HG03159 (cell line): ENCODE measurements at regions not wholly inside any gene's neighbourhood (a gene's known extent, or its start where the extent isn't known, plus 50 kb on each side); places are given as distances from the start of the nearest gene placed in this dataset.
A peak's percentile ranks its signal among the peaks of the same experiment; 100 is the strongest.

Experiments
- ATAC-seq: cut with Tn5 transposase; IDR thresholded peaks from one replicate; pipeline ENCODE4 v1.9.1; 2021; ENCODE audit warnings: mild to moderate bottlenecking, moderate library complexity; ENCODE audit not compliant: unreplicated experiment

DNA sequence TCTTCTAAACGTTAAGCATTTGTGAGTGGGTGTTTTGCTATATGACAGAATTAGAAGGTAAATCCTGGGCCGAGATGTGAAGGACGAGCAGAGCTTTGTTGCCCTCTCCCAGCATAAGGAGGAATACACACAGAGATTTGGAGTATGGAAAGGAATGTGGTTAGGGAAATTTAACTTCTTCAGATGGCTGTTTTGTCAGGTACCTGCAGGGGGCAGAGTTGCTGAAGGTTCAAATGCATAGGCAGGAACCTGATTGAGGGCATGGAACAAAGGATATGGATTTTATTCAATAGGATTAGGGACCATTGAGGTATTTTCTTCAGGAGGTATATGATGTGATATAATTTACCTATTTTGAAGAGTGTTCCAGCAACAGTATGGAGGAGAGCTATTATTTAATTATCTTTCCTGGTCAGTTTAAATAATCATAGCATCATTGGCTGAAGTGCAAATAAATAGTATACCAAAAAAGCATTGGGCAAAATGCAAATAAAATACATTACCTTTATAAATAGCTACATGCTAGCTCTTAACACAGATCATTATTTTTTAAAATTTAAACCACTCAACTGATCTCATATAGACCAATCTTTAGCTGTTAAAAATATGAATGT, 143.6 kb downstream of the SLIT2 start:
- peak; percentile 68 for ATAC-seq

DNA sequence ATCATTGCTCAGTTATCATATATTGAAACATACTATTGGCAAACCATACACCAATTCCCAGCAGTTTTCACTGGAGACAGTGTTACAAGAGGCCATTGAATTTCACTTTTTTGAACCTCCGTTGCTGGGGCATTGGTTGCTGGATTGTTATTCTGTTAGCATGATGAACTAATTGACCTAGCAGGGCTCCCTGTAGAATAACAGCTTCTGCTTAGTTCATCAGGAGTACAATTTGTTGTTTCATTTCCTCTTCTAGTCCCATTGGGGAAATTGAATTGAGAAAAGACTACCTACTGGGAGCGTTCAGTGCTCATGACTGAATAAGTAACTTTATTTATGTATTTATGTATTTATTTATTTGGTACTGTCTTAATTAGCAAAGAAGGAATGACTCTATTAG, 151.6 kb downstream of the SLIT2 start:
- peak; percentile 61 for ATAC-seq

DNA sequence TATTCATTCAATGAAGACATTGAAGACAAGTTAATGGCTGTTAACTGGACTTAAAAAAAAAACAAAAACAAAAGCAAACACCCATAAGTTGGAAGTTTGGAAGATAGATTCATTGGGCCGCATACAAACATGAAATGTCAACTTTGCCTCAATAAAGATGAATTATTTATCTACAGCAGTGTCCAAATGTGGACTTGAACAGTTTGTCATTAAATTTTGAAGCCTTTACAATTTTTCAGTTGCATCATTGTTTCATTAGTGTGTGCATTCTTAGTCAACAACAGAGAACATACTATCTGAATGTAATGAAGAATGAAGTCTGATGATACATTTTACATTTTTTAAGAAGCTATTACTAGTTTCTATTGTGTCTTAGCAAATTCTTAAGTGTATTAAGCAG, 152.1 kb downstream of the SLIT2 start:
- ATAC-seq, result no peak

DNA sequence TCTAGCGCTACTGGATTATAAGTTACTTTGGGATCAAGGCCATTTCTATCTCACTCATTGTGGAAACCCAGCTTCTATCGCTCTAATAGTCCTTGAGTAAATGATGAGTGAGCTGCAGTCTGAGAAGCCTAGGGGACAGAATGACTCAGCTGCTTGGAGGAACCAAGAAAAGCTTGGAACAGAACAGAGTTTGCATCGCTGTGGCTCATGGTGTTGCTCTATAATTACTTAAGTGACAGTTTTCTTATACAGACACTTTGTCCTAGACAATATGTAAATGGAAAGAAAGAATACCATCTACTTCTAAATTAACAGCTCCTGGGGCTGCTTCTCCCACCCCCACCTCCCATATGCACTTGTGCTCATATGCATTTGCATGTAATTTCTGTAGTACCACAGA, 156.9 kb downstream of the SLIT2 start:
- ATAC-seq, result no peak

DNA sequence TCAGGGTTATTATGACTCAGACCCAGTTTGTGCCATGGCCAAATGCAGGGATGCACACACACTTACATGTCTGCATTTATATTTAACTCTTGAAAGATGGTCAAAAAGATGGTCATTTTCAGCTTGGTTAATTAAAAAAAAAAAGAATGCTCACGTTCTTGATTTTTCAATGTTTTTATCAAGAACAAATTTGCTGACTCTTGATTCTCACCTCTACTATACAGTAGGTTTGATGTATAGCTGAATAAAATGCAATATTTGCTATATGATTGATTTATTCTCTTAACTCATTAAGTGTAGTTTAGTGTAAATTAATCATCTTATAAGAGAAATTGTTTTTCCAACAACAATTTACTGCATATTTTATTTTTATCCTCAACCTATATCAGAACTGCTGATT, 160.4 kb downstream of the SLIT2 start:
- no peak for ATAC-seq

DNA sequence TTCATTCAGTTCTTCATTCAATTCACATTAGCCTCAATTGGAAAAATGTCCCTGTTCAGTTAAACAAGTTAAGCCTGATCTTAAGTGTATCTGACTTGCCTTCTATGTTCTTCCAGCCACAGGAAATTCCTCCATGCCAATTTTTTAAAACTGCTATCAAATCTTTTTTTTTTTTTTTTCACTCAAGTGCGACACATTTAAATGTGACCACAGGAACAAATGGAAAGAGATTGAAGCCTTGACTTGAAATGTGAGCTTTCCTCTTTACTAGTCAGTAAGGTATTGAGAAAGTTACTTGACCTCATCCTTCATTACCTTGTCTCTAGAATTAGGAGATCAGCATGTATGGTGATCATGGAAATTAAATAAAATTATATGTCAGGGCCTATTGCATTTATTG, 165.1 kb downstream of the SLIT2 start:
- no peak for ATAC-seq

DNA sequence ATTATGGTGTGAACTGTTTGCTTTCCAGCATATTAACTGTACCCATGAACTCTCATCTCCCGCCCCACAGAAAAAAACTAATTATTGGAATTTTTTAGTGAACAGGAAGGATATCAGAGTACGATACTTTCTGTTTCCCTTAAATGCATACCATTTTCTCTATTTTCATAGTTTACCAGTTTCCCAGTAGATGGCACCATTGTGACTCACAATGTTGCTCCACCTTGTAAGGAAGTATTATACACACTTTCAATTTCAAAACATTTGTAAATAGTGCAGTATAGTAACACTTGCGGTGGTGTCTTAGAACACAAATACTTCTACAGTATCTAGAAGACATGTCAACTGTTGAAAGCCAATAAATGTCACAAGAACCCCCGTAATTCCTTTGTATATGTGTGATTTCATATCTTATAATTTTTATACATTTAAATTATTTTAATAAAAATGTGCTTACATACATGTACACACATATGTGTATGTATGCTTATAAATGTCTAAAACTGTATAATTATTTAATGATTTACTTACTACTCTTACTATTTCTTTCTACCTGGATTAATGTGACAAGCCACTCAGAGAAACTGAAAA, 167.3 kb downstream of the SLIT2 start:
- ATAC-seq, result peak; percentile 97

DNA sequence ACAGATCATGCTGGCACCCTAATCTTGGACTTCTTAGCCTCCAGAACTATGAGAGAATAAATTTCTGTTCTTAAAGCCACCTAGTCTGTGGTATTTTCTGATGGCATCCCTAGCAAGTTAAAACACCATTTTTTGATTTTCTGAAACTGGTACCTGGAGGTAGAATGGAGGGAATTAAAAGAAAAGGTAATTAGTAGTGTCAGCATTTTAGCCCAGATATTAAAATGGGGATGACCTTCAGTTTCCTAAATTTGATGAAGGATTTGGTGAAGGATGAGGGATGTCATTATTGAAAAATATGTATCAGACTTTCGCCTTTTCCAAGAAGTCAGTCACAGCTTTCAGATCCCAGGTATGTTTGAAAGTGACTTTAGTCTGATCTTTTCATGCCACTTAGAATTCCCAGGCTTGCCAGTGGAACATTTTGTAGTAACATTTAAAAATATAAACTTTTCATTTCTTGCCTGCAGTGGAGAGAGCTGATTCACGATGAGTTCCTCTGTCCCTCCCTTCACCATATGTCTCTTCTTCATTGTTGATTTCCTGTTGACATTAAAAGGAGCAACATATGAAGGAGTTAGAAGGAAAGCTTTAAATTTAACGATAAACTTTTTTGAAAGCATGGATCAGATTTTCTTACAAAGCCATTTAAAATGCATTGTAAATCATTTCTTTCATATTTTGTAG, 169.4 kb downstream of the SLIT2 start:
- no peak for ATAC-seq

DNA sequence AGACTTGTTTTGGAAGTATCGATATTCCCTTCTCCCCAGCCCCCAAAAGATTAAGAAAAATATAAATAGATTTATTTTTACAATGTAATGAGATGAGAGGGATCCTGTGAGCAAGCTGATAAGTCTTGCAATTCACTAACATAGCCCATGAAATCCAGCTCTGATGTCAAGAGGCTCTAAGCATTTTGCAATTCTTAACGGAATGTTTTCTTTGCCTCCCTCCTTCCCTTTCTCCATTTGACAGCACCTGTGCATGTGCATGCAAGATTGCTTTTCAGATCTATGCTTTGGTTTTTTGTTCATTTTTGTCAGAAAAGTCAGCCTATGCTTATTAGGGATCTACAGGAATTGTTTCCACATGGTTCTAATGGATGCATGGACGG, 169.9 kb downstream of the SLIT2 start:
- no peak for ATAC-seq

DNA sequence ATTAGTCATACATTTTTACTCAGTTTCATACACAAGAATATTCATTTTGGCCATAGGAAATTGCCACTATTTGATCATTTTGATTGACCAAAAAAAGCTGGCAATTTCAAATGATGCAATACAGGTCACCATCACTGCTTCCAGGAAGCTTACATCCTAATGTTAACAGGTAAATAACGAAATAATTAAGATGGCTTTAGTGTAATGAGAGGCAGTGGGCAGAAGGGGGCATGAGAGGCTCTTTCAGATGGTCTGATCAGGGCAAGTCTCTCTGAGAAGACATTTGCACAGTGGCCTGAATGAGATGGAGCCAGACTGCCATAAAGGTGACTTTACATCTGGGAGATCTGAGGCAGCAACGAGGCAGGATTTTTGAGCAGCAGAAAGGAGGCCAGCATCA, 170.7 kb downstream of the SLIT2 start:
- peak; percentile 71 for ATAC-seq

DNA sequence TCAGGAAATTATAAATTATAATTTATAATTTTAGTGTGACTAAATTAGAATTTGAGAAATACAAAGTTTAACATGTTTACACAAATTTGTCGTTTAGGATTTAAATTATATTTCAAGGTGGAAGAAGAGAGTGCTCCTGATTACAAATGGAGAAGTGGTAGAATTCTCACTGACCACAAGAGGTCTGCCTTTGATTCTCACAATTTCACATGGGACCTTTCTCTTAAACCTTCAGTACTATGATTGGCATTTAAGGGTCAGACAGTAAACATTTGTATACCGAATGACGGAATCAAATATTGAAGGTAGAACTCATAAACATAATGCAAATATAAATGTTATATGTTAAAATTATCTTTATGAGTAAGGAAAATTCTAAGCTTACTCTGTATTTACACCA, 171.7 kb downstream of the SLIT2 start:
- ATAC-seq, result no peak

DNA sequence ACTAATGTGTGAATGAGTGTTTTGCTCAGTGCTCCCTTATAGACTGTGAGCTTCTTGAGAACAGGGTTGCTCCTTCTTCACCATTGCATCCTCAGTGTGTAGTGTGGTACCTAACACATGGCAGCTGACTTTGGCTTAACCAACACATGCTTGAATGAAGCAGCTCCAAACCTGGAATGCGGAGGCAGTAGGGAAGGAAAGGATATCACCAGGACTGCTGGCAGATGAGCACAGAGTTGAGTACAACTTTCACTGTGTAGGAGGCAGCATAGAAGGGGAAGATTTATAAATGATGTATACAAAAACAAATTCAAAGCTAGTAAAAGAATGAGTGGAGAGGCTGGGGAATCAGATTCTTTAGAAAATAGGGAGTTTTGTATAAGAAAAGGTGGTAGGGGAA, 174.3 kb downstream of the SLIT2 start:
- no peak for ATAC-seq

DNA sequence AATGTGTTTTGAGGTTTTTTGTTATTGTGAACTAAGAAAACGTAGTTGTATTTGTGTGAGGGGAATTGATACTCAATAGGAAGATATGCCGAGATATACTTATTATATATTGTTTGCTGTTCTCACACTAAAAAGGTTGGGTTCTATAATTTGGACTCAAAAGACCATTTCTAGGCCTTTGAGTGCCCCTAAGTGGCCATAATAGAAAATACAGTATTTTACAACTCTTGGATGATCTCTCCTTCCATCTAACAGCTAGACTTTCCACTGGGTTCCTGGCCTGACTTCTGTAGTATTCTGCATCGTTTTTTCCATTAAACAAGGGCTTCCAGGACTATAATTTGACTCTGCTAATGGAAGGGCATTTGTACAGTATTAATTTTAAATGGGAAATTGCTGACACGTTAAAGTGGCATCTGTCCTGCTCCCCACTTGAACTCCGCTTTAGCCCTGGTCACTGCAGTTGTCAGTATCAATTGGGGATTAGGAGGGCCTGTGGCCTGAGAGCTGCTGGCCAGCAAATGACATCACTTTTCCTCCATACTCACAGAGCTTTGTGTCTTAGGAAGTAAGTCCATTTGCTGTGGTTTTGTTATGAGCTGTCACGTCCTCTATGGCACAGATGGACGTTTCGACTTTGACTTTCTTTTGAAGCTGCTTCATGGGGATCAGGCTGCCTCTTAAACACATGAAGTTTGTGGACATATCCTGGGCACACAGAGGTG, 176.9 kb downstream of the SLIT2 start:
- no peak for ATAC-seq

DNA sequence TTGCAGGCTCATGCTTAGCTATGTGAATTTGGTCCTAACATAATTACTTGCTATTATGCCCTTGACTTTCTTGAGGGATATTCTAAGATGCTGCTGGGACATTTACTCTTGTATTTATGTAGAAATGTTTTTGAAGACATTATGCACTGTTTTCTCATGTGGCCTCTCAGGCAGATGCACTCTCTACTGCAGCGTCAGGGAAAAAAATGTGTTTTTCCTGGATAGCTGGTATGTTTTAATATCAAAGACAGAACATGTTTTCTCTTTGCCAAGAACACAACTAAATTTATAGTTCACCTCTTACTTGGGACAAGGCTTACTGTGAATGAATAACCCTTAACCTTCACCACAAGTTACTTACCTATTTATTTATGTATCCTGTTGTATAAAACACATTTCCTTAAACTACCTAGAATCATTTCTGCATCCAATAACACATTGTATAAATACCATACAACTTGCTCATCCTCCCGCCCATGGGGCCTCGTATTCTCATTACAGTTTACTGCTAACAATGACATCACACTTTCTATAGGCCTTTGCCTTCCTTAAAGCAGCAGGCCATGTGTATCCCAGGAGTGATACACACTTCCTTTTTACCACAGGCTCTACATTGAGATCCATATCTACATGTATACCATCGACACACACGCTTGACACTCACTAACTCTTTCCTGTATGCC, 178.7 kb downstream of the SLIT2 start:
- ATAC-seq, result no peak

DNA sequence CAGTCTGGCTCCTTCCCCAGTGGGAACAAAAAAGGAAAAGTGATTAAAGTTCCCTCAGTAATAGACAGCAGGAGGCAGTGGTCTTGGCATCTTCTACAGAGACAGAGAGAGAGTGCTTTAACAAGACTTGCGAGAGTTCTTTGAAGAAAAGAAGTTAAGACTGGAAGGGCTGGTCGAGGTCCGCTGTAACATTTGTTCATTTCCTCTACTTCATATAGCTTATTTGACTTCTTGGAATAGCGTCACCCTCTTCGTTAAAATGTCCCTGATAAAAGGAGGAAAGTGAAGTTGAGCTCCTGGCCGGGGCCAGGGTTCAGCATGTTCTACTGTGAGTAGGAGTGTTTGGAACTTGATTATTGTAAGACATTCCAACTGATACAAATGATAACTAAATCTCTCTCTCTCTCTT, 179.8 kb downstream of the SLIT2 start:
- ATAC-seq, result no peak

DNA sequence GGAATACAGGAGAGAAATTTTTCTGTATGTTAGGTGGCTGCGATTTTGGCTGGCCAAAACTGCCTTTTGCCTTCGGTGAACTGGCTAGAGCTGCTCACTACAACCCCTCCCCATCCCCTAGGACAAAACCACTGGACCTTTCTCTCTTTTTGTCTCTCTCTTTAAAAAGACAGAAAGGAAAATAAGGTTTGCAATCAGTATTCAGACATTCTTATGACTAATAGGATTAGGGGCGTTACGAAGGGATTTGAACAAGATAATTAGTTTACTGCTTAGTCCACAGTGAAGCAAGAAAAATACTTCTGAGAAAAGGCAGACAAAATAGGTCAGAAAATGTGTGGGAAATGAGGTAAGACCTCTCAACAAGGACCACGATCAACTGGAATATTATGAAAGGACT, 180.4 kb downstream of the SLIT2 start:
- ATAC-seq, result no peak

DNA sequence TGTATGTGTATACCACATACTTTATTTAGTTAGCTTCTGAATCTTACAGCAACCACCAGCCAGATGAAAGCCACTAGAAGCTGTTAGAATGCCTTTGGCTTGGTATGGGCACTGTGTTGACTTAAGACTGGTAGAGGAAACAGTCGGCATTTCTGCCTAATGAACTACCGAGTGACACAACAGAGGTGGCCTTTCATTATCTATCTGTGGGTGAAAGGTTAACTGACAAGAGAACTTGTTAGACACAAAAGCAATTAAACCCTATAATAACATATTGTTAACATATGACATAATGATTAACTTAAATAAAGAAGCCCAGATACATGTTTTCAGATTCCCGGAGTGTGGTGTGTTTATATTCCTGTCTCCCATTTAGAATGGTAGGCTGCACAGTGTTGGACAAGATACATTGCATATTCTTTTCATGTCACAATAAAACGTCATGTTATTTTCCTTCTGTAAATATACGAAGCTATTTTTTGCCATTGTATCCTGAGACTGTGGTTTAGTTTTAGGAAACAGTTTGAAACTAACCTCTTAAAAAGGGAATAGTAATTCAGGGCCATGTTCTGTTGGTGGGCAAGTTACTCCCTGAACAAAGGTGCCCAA, 181.5 kb downstream of the SLIT2 start:
- ATAC-seq, result no peak

DNA sequence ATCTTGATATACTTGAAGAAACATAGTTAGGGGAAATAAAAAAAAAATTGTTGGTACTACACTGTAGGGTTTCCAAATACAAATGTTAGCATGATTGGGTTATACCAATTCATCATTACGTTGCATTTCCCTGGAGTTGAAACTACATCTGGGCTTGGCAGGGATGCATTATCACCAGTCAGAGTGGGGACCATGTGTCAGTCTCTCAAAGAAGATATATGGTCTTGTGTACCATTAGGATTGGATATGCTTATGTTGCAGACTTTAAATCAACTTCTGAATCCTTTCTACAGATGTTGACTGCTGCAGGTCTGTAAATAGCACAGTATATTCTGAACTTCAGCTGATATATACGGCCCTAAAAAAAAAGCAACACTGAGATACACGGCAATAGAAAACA, 188.5 kb downstream of the SLIT2 start:
- no peak for ATAC-seq

DNA sequence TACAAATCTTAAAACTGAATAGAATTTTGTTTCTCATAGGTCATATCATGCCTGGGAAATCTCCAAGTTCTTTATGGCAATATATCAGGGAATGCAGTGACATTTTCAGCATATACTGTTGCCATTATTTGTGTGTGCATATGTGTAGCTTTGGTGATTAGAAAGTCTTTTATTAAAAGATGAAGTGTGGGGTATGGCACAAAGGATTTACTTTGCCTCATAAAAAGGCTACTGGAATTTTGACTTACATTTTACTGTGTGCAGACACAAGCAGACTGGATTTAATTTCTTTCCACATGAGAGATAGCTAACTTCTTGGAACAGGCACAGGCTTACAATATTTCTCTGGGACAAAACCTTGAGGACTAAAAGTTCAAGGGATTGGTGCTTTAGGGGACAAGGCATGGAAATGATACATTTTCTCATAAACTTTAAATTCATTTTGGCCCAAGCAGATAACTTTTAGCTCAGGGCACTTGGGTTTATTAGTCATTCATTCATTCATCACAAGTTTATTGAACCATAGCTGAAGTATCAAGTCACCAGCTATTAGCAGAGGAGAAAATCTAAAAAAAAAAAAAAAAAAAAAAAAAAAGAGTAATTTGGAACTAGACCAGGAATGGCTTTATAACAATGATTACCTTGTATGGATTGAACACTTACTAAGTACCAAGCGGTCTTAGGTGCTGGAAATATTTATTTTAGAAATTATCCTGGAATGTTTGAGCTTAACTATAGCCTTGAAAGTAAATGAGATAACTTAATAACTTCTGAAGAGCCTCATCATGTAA, 191.5 kb downstream of the SLIT2 start:
- ATAC-seq, result no peak
